Prostate gland (tissue), 2 donors: ENCODE measurements at regions not wholly inside any gene's neighbourhood (a gene's known extent, or its start where the extent isn't known, plus 50 kb on each side); places are given as distances from the start of the nearest gene placed in this dataset.

ENCODE experiments used
- DNase-seq: peaks from one replicate; pipeline ENCODE4 v3.0.0-alpha.2; 2019; ENCODE audit warnings: low spot score
- H3K27ac ChIP-seq, 2 donors: fragments of 200-600 bp; sonication (generic); 2 replicates each; pipeline ENCODE4 v1.5.1; 2017 to 2019
- H3K27me3 ChIP-seq: fragments of 200-600 bp; sonication (generic); replicated peaks from 2 replicates; pipeline ENCODE4 v1.5.1; 2019; ENCODE audit not compliant: insufficient read depth
- H3K36me3 ChIP-seq, 2 donors: fragments of 200-600 bp; sonication (generic); 1 replicate in 1 of 2; 2 replicates in 1 of 2; pipeline versions ENCODE4 v1.5.1 to v1.8.1; 2017 to 2019
- H3K4me1 ChIP-seq: fragments of 200-600 bp; sonication (generic); replicated peaks from 2 replicates; pipeline ENCODE4 v1.5.1; 2019
- H3K4me3 ChIP-seq, 2 donors: fragments of 200-600 bp; sonication (generic); 2 replicates each; pipeline ENCODE4 v1.5.1; 2017 to 2019
- H3K9me3 ChIP-seq: fragments of 200-600 bp; sonication (generic); 2 replicates; pipeline ENCODE4 v1.5.1; 2017
- CTCF ChIP-seq, 4 experiments: fragments of 200-600 bp in 2 of 4; fragments of 450-650 bp in 2 of 4; sonication (generic) in 2 of 4; IDR thresholded peaks; 1 replicate in 3 of 4; 2 replicates in 1 of 4; pipeline ENCODE4 v1.5.1; 2016 to 2019; ENCODE audit warnings: antibody characterized with exemption in 4 of 4, mild to moderate bottlenecking in 2 of 4, moderate library complexity in 2 of 4
- POLR2A ChIP-seq: fragments of 450-650 bp; IDR thresholded peaks from one replicate; pipeline ENCODE4 v1.6.1; 2016; ENCODE audit warnings: antibody characterized with exemption, mild to moderate bottlenecking
- POLR2AphosphoS5 ChIP-seq: sonication (generic); formaldehyde crosslinking; IDR thresholded peaks from one replicate; pipeline ENCODE4 v1.6.1; 2017; ENCODE audit warnings: antibody characterized with exemption
- WGBS: methylation state at CpG from one replicate; pipeline ENCODE4 v1.1.5; 2018; 5-methylcytosine and 5-hydroxymethylcytosine counted together
- intact Hi-C: fragments of 100-400 bp; cut with DNase I; formaldehyde crosslinking; loops from one replicate; pipeline ENCODE4 v1.14.2; 2022

- Histone ChIP-seq H3K27ac (no peak overlapping the region), H3K4me3 (no peak overlapping the region), H3K4me1 (no peaks in the 10 kb centered on the region), H3K9me3 (no peaks in the 10 kb centered on the region), H3K36me3 (no peaks in the 10 kb centered on the region), H3K27me3 (no peaks in the 10 kb centered on the region)
- no peak for TF ChIP-seq POLR2A
- no peak for TF ChIP-seq POLR2AphosphoS5
- no peak for TF ChIP-seq CTCF (IDR thresholded peaks at IDR 0.05)
- 79% methylated on average over 7 of the region's 7 CpGs for WGBS
- DNase-seq, result no peak
- intact Hi-C loops, result no loop called here
Measured at GRCh38 chr2:65919550-65920188, 487.3 kb upstream of the SPRED2 start.

DNA sequence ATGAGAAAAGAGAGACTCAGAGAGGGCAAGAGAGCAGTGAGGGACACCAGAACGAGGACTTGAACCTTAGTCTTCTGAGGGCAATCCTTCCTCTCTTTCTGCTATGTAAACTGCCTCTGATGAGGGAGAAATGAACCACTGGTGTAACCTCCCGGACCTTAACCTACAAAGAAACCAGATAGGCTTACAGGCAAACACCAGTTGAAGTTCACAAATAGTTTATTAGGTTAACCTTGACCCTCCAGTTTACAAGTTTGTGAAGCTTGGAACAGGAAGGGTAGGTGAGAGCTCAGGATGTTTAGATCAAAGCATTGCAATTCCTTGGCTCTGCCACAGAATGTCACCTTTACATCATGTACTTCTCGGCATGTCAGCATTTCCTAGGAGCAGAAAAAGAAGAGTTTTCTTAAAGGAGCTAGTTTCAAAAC lies 486.4 kb upstream of the SPRED2 start:
- 50% methylated on average over 3 of the region's 3 CpGs for WGBS
- H3K27ac ChIP-seq, result no peak overlapping the region
- no peaks in the 10 kb centered on the region for H3K4me1 ChIP-seq
- intact Hi-C loops, result no loop called here
- no peak overlapping the region for H3K4me3 ChIP-seq
- no peak for DNase-seq
- TF ChIP-seq POLR2AphosphoS5 (no peak), POLR2A (no peak), CTCF (IDR thresholded peaks at IDR 0.05) (no peak)
- H3K27me3 ChIP-seq, result no peaks in the 10 kb centered on the region
- H3K36me3 ChIP-seq, result no peaks in the 10 kb centered on the region
- no peaks in the 10 kb centered on the region for H3K9me3 ChIP-seq

DNA sequence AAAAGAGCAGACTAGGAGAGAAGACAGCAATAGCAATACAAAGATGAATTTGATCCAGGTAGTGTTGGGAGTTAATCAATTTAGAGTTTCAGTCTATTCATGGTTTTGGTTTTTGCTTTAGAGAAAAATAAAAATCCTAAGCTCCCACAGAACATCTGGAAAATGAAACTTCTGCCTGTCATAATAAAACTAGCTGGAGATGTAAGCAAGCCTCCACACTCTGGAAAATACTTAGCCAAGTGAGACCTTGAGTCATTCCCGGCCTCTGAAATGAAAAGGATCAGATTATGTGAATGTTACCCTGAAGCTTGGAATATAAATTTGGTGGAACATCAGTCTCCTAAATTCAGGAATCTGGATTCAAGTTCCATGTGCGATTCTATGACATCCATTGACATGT lies 485.6 kb upstream of the SPRED2 start:
- H3K36me3 ChIP-seq, result no peaks in the 10 kb centered on the region
- H3K4me3 ChIP-seq, result no peak overlapping the region
- no peak overlapping the region for H3K27ac ChIP-seq
- H3K4me1 ChIP-seq, result no peaks in the 10 kb centered on the region
- no peak for DNase-seq
- H3K27me3 ChIP-seq, result no peaks in the 10 kb centered on the region
- intact Hi-C loops, result no loop called here
- H3K9me3 ChIP-seq, result no peaks in the 10 kb centered on the region
- 70% methylated on average over 2 of the region's 2 CpGs for WGBS
- TF ChIP-seq CTCF (IDR thresholded peaks at IDR 0.05), result no peak
- TF ChIP-seq POLR2A, result no peak
- no peak for TF ChIP-seq POLR2AphosphoS5

- no peak overlapping the region for H3K4me3 ChIP-seq
- TF ChIP-seq POLR2AphosphoS5 (no peak), POLR2A (no peak)
- no peak for DNase-seq
- H3K4me1 ChIP-seq, result no peaks in the 10 kb centered on the region
- no peaks in the 10 kb centered on the region for H3K9me3 ChIP-seq
- 94% methylated on average over 2 of the region's 2 CpGs for WGBS
- intact Hi-C loops, result no loop called here
- H3K27me3 ChIP-seq, result no peaks in the 10 kb centered on the region
- no peaks in the 10 kb centered on the region for H3K36me3 ChIP-seq
- no peak overlapping the region for H3K27ac ChIP-seq
Measured at GRCh38 chr2:65916785-65917295, 484.4 kb upstream of the SPRED2 start.

- Histone ChIP-seq H3K4me1 (no peaks in the 10 kb centered on the region), H3K27me3 (no peaks in the 10 kb centered on the region), H3K36me3 (no peaks in the 10 kb centered on the region), H3K4me3 (no peak overlapping the region), H3K9me3 (no peaks in the 10 kb centered on the region), H3K27ac (no peak overlapping the region)
- no peak for DNase-seq
- intact Hi-C loops, result no loop called here
- TF ChIP-seq CTCF (IDR thresholded peaks at IDR 0.05) (no peak), POLR2AphosphoS5 (no peak), POLR2A (no peak)
Measured at GRCh38 chr2:65916177-65916576, 483.8 kb upstream of the SPRED2 start.
